ENCODE measurements at regions not wholly inside any gene's neighbourhood (a gene's known extent, or its start where the extent isn't known, plus 50 kb on each side); places are given as distances from the start of the nearest gene placed in this dataset.

GRCh38 chr3:159432682-159433340 is 555.8 kb upstream of the IL12A start:
- TF ChIP-seq, protein P1, sequence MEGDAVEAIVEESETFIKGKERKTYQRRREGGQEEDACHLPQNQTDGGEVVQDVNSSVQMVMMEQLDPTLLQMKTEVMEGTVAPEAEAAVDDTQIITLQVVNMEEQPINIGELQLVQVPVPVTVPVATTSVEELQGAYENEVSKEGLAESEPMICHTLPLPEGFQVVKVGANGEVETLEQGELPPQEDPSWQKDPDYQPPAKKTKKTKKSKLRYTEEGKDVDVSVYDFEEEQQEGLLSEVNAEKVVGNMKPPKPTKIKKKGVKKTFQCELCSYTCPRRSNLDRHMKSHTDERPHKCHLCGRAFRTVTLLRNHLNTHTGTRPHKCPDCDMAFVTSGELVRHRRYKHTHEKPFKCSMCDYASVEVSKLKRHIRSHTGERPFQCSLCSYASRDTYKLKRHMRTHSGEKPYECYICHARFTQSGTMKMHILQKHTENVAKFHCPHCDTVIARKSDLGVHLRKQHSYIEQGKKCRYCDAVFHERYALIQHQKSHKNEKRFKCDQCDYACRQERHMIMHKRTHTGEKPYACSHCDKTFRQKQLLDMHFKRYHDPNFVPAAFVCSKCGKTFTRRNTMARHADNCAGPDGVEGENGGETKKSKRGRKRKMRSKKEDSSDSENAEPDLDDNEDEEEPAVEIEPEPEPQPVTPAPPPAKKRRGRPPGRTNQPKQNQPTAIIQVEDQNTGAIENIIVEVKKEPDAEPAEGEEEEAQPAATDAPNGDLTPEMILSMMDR (IDR thresholded peaks at IDR 0.05 in 8 of 11, conservative IDR thresholded peaks at IDR 0.05 in 3 of 11) = no peak
- TF ChIP-seq POLR2AphosphoS5 (IDR thresholded peaks at IDR 0.05) (no peak), POLR2A (IDR thresholded peaks at IDR 0.05) (no peak)

Measured in spleen (tissue), 7 donors.